Stimulated activated naive B cell treated with anti-CD40 and anti-IgM and Interleukin-4, amounts not matched to agents 10 μg/mL and 1 μg/mL and 100 μg/mL, for 72 hours (primary cell): ENCODE measurements at regions not wholly inside any gene's neighbourhood (a gene's known extent, or its start where the extent isn't known, plus 50 kb on each side); places are given as distances from the start of the nearest gene placed in this dataset.

Experiments
- ATAC-seq, 2 donors: fragments of 150-1000 bp; cut with Tn5 transposase; replicated peaks; 2 replicates each; pipeline ENCODE4 v1.10.0; 2021; ENCODE audit warnings: moderate library complexity in 1 of 2
- DNase-seq: peaks from one replicate; pipeline ENCODE4 v3.0.0; 2021
- H3K27ac Mint-ChIP-seq: one replicate; pipeline ENCODE4 v1.8.0; 2022; ENCODE audit warnings: mild to moderate bottlenecking, mixed read lengths
- H3K27me3 Mint-ChIP-seq, 2 donors: one replicate each; pipeline ENCODE4 v1.8.0; 2022; ENCODE audit warnings: mixed read lengths in 2 of 2
- H3K36me3 Mint-ChIP-seq, 2 donors: one replicate each; pipeline ENCODE4 v1.8.0; 2022; ENCODE audit warnings: mixed read lengths in 2 of 2, mild to moderate bottlenecking in 1 of 2
- H3K4me1 Mint-ChIP-seq, 2 donors: one replicate each; pipeline ENCODE4 v1.8.0; 2022; ENCODE audit warnings: mixed read lengths in 2 of 2, mild to moderate bottlenecking in 1 of 2
- H3K4me3 Mint-ChIP-seq, 2 donors: one replicate each; pipeline ENCODE4 v1.8.0; 2022; ENCODE audit warnings: mild to moderate bottlenecking in 2 of 2, mixed read lengths in 2 of 2, moderate library complexity in 1 of 2
- H3K9me3 Mint-ChIP-seq, 2 donors: one replicate each; pipeline ENCODE4 v1.8.0; 2022; ENCODE audit warnings: mixed read lengths in 2 of 2, mild to moderate bottlenecking in 1 of 2

DNA sequence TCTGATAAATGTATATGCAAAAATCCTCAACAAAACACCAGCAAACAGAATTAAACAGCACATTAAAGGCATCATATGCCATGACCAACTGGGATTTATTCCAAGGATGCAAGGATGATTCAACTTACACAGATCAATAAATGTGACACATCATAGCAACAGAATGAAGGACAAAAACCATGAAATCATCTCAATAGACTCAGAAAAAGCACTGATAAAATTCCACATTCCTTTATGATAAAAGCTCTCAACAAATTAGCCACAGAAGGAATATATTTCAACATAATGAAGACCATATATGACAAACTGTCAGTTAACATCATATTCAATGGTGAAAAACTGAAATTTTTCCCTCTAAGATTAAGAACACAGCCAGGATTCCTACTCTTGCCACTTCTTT, 691.6 kb downstream of the DIAPH3 start:
- Mint-ChIP-seq H3K4me1 (no peaks in the 10 kb centered on the region), H3K4me3 (no peak overlapping the region), H3K36me3 (peaks cover 0 to 2% of the 10 kb centered on the region in 2 donors), H3K27me3 (no peaks in the 10 kb centered on the region), H3K27ac (no peak overlapping the region), H3K9me3 (peaks cover 4 to 7% of the 10 kb centered on the region in 2 donors)
- ATAC-seq (no peak), DNase-seq (no peak)

DNA sequence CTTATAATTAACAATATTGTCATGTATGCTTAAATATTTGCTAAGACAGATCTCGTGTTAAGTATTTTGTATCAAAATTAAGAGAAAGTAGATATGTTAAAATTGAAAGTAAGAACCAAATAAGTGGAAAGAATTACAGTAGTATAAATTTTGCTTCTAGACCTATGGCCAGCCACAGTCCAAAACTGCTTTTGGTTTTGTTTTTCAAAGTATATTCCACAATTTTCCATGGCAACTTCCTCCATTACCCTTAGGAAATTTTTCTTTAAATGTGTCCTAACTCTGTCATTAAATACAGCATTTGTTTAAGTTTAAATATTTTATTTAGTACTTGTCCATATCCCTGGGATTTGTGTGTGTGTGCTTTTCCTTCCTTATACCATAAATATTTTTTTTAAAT, 689.0 kb downstream of the DIAPH3 start:
- ATAC-seq (no peak), DNase-seq (no peak)
- no peaks in the 10 kb centered on the region for H3K4me1 Mint-ChIP-seq
- no peak overlapping the region for H3K4me3 Mint-ChIP-seq
- no peaks in the 10 kb centered on the region for H3K9me3 Mint-ChIP-seq
- no peaks in the 10 kb centered on the region for H3K36me3 Mint-ChIP-seq
- no peak overlapping the region for H3K27ac Mint-ChIP-seq
- H3K27me3 Mint-ChIP-seq, result no peaks in the 10 kb centered on the region

DNA sequence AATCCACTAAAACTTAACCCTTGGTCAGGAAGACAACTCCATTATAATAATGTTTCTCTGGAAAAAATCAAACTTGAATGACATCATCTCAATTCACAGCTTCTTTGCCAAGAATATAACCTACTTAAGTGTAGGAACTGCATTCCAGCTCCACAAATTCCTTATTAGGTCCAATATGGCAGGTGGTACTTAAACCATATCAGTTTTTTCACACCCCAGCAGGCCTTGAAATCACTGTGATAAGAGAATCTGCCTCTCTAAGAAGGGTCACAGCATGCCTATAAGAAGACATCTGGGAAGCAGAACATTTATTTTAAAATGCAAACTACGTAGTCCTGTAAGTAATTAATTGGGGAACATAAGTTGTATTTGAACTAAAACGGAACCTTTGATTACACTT, 687.8 kb downstream of the DIAPH3 start:
- ATAC-seq, result no peak
- Mint-ChIP-seq H3K36me3 (no peaks in the 10 kb centered on the region), H3K4me3 (no peak overlapping the region), H3K27me3 (no peaks in the 10 kb centered on the region), H3K9me3 (no peaks in the 10 kb centered on the region), H3K4me1 (no peaks in the 10 kb centered on the region), H3K27ac (no peak overlapping the region)
- DNase-seq, result no peak

DNA sequence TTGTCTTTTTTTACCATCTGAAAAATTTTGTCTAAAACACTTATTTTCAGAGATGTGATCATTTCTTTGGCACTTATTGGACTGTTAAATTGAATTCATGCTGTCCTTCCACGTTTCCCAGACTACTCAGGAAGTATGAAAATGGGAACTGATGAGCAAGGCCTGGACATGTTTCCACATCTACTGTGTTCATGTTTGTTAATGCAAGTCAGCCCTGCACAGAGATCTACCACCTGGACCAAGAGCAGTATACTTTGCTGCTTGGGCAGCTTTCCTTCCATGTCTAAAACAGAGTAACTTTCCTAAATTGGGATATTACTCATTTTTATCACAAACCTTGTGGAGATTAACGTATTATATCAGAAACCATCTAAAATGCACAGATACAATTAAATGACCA, 687.4 kb downstream of the DIAPH3 start:
- H3K4me3 Mint-ChIP-seq, result no peak overlapping the region
- ATAC-seq (no peak), DNase-seq (no peak)
- H3K27ac Mint-ChIP-seq, result no peak overlapping the region
- no peaks in the 10 kb centered on the region for H3K27me3 Mint-ChIP-seq
- no peaks in the 10 kb centered on the region for H3K36me3 Mint-ChIP-seq
- no peaks in the 10 kb centered on the region for H3K9me3 Mint-ChIP-seq
- no peaks in the 10 kb centered on the region for H3K4me1 Mint-ChIP-seq

DNA sequence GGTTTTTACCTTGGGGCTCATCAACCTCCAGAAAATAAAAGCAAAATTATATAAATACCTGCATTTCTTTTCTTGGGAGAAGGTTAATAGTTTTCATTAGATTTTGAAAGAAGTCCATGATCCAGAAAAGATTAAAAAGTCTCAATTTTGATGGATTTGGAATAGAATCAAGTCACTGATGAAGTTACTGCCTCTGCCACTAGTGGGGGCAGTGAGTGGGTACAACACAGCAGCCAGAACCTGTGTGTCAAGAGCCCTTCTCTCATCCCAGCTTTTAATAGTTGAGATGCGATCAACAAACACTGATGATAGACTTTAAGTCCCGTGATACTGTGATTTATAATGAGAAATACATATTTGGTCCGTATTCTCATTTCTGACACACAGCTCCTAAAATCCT, 686.7 kb downstream of the DIAPH3 start:
- no peaks in the 10 kb centered on the region for H3K27me3 Mint-ChIP-seq
- DNase-seq, result no peak
- no peaks in the 10 kb centered on the region for H3K36me3 Mint-ChIP-seq

DNA sequence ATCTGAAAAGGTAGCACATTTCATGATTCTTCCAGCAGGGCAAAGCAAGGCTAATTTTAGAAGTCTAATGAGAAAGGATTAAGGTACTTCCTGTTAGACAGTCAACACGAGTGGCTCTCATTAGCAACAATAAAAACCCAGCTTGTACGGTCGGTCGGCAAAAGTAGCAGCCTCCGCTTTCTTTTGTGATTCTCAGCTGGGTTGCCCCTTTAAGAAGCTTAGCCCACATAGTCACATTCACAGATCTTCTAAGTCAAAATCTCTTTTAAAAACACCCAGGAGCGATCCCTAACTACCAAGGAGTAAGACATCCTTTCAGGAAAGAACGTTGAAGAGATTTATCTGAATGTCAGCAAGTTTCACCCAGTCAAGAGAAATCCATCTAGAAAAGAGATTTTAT, 684.8 kb downstream of the DIAPH3 start:
- Mint-ChIP-seq H3K36me3 (no peaks in the 10 kb centered on the region), H3K27ac (no peak overlapping the region), H3K27me3 (no peaks in the 10 kb centered on the region), H3K4me1 (no peaks in the 10 kb centered on the region), H3K4me3 (no peak overlapping the region), H3K9me3 (no peaks in the 10 kb centered on the region)
- ATAC-seq (no peak), DNase-seq (no peak)

More for the DNA sequence above, 686.7 kb downstream of the DIAPH3 start:
- no peak overlapping the region for H3K4me3 Mint-ChIP-seq
- H3K4me1 Mint-ChIP-seq, result no peaks in the 10 kb centered on the region
- no peaks in the 10 kb centered on the region for H3K9me3 Mint-ChIP-seq
- no peak overlapping the region for H3K27ac Mint-ChIP-seq
- ATAC-seq, result no peak

DNA sequence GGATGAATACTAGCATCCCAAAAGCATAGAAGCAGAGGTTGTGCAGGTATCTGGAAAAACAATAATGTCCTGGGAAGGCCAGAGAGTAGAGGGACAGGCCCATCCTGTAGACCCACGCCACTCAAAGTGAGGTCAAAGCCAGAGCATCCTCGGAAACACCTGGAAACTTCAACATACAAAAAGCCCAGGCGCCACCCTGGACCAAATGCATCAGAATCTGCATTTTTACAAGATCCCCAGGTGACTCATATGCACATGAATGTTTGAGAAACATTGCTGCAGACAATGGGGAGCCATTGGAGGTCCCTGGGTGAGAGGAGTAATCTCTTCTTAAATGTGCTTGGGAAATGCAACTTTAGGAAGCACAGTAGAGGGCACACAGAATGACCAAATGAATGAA, 684.1 kb downstream of the DIAPH3 start:
- Mint-ChIP-seq H3K27ac (no peak overlapping the region), H3K27me3 (no peaks in the 10 kb centered on the region), H3K4me1 (no peaks in the 10 kb centered on the region), H3K36me3 (no peaks in the 10 kb centered on the region), H3K4me3 (no peak overlapping the region), H3K9me3 (no peaks in the 10 kb centered on the region)
- no peak for DNase-seq
- no peak for ATAC-seq

DNA sequence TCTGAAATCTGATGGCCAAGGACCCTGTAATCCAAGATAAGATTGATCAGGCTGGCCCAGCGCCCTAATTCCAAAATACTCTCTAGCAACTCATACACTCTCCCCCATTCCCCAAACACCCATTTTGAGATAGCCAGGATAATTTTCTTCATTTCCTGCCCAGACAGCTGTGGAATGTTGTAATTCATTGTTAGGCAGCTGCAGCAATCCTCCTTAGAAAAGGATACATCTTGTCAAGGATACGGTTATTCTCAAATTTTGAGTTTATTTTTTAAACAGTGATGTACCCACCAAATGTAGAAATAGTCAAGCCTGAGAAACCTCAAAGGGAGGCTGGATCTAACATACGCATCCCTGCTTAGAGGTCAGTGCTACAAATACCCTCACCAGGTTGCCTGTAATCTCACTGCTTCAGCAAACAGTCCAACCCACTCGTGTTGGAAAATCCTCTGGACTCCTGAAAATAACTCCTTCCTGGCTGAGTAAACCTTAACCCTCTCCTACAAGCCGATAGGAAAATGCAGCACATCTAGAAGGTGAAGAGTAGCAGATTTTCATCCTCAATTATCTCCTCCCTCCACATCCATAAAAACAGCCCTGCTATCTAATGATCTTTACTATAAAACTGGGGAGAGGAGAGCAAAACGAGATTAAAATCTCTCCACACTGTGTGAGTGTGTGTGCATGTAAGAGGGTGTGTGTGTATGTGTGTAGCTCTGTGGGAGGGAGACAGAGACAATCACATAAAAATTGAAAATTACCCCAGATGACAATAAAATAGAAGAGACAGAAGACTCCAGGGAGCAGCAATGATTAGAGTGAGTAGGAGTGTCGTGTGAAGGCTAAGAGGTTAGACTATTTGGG, 683.1 kb downstream of the DIAPH3 start:
- Mint-ChIP-seq H3K27ac (no peak overlapping the region), H3K4me3 (no peak overlapping the region), H3K4me1 (no peaks in the 10 kb centered on the region), H3K27me3 (no peaks in the 10 kb centered on the region), H3K9me3 (no peaks in the 10 kb centered on the region), H3K36me3 (no peaks in the 10 kb centered on the region)
- DNase-seq, result no peak
- no peak for ATAC-seq

DNA sequence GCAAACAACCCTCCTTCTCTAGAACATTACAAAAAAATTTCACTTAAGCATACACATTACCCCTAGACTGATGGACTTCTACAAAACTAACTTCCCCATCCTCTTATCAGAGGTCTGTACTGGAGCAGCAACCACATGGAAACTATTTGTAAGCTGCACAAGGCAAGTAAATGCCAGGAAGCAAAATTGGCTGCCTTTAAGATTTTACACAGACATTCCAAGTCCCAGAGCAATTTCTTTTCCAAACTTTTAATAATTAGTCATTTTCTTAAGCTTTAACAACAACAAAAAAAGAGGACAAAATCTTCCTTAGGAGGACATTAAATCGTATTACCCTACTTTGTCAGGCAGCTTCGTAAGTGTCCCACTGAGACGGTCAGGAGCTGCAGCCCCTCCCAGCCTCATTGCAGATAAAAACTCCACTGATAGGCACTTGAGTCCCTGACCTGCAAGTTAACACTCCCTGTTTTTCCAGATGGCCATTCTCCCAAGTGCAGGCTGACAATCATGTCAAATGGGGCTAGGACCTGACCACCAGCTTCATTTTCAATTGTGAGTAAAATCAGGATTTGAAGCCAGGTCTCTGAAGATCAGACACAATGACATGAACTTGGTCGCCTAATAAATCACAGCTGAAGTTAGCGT, 680.1 kb downstream of the DIAPH3 start:
- H3K36me3 Mint-ChIP-seq, result no peaks in the 10 kb centered on the region
- ATAC-seq (no peak), DNase-seq (no peak)
- no peak overlapping the region for H3K4me3 Mint-ChIP-seq
- H3K27me3 Mint-ChIP-seq, result no peaks in the 10 kb centered on the region
- no peaks in the 10 kb centered on the region for H3K9me3 Mint-ChIP-seq
- H3K27ac Mint-ChIP-seq, result no peak overlapping the region
- no peaks in the 10 kb centered on the region for H3K4me1 Mint-ChIP-seq

DNA sequence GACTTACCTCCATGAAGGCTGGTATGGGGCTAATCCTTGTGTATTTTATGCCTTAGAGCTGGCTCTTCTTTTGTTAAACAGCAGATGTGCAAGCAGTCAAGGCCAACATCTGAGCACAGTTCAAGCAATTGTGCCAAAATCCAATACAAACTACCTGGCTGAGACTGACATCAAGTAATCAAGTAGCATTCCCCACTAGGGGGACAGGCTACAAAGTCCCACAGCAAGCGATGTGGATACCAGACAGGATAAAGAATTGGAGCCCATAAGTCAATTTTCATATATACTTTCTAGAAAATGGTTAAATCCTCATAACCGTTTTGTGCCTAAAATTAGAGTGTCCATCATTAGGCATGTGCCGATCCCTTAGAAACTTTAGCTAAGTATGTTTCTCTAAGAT, 675.8 kb downstream of the DIAPH3 start:
- H3K9me3 Mint-ChIP-seq, result no peaks in the 10 kb centered on the region
- H3K27ac Mint-ChIP-seq, result no peak overlapping the region
- no peak for DNase-seq
- no peaks in the 10 kb centered on the region for H3K4me1 Mint-ChIP-seq
- H3K4me3 Mint-ChIP-seq, result no peak overlapping the region
- ATAC-seq, result no peak
- no peaks in the 10 kb centered on the region for H3K27me3 Mint-ChIP-seq
- H3K36me3 Mint-ChIP-seq, result no peaks in the 10 kb centered on the region

DNA sequence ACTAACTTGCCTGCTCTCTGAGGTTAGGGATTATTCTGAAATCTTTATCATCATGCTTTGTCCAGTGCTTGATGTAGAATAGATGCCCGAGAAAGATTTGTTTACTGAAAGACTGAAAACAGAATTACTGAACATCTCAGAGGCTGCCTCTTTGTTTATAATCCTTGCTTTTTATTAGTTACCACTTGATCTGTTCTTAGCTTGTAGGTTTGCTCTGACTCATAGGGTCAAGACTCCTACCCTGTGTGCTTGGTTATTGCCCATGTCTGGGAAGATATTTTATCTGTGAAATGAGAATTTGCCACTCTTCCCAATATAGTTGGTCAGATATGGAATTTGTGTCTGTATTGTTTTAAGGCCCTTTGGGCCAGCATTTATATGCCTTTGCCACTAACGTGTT, 675.3 kb downstream of the DIAPH3 start:
- Mint-ChIP-seq H3K4me1 (no peaks in the 10 kb centered on the region), H3K9me3 (no peaks in the 10 kb centered on the region), H3K36me3 (no peaks in the 10 kb centered on the region), H3K4me3 (no peak overlapping the region), H3K27ac (no peak overlapping the region), H3K27me3 (no peaks in the 10 kb centered on the region)
- ATAC-seq, result no peak
- no peak for DNase-seq

DNA sequence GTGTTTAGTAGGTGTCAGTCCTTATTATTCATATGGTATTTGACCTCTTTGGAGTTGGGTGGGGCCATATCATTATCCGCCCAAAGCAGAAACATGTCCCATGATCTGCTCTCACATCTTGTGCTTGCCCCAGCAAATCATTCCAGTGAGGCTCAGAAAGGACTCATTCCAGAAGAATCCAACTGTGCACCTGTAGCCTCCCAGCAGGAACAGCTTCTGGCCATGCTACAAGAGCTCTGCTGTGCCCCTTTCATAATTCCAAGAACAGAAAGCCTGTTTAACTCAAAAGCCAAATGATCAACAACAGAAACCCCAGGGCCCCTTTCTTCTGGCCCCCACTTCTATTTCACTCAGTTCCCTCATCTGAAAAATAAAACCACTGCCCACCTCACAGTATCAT, 673.1 kb downstream of the DIAPH3 start:
- no peak overlapping the region for H3K27ac Mint-ChIP-seq
- DNase-seq (no peak), ATAC-seq (no peak)
- no peak overlapping the region for H3K4me3 Mint-ChIP-seq
- no peaks in the 10 kb centered on the region for H3K36me3 Mint-ChIP-seq
- no peaks in the 10 kb centered on the region for H3K4me1 Mint-ChIP-seq
- no peaks in the 10 kb centered on the region for H3K9me3 Mint-ChIP-seq
- no peaks in the 10 kb centered on the region for H3K27me3 Mint-ChIP-seq

DNA sequence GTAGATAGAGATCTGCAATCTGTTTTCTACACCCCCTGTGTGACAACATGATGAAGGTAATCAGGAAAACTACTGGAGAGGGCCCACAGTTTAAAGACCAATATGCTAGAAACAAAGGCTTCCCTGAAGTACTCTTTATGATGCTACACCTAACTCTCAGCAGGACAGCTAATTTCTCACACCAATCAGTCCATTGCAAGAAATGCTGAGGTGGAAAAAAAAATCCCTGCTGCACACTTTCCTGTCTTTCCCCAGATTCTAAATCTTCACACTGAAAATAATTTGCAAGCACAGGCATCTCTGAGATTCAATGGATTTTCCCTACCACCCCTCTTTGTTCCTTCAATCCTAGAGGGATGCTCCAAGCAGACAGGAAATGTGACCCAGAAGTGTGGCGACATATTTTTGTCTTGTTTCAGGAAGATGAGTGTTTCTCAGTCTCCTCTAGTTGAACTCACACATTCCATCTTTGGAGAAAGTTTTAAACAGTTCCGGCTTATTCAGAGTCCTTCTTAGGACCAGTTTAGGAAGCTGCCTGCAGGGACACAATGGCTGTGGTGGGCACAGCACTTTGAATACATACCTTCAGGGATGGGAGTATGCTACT, 671.6 kb downstream of the DIAPH3 start:
- no peak overlapping the region for H3K27ac Mint-ChIP-seq
- DNase-seq (no peak), ATAC-seq (no peak)
- no peaks in the 10 kb centered on the region for H3K9me3 Mint-ChIP-seq
- H3K4me1 Mint-ChIP-seq, result no peaks in the 10 kb centered on the region
- H3K27me3 Mint-ChIP-seq, result no peaks in the 10 kb centered on the region
- H3K4me3 Mint-ChIP-seq, result no peak overlapping the region
- H3K36me3 Mint-ChIP-seq, result no peaks in the 10 kb centered on the region

DNA sequence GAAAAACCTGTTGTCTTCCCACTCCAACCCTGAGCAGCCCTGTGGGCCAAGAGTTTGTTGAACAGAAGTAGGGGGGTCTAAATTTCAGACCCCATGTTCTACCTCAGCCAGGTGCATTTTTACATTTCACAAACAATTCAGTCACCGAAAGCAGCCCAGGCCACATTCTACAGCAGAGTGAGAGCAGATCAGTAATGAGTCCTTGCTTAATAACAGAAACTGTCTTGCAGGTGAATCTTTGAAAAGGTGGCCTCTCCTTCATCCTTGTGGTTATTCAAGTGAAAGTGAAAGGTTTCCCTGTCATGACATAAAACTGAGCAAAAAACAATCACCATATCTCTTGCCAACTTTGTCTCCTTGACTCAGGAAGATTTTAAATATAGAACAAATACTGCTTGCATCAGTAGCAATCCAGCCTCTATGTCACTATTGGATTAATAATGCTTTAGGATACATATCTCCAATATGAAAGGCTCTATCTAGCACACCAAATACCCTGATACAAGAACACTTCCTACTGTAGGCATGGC, 670.2 kb downstream of the DIAPH3 start:
- Mint-ChIP-seq H3K36me3 (no peaks in the 10 kb centered on the region), H3K4me3 (no peak overlapping the region), H3K4me1 (no peaks in the 10 kb centered on the region), H3K9me3 (peaks cover 0 to 3% of the 10 kb centered on the region in 2 donors), H3K27me3 (no peaks in the 10 kb centered on the region), H3K27ac (no peak overlapping the region)
- no peak for ATAC-seq
- DNase-seq, result no peak

DNA sequence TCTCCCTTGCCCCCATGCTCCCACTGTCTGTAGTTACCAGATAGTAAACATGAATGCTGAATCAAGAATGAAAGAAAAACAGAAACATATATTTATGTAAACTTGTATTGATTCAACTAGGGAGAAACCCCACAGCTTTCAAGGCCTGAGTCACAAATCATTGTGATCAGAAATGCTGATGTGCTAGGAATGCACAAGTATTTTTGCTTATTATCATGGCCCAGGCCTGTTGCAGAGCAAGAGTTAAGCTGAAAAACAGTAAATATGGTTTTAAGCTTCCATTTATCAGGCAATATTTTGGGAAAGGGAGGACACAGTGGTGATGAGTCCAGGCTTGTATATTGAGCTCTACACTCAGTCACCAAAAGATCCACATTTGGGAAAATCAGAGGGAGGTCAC, 669.6 kb downstream of the DIAPH3 start:
- DNase-seq, result no peak

More for the DNA sequence above, 669.6 kb downstream of the DIAPH3 start:
- Mint-ChIP-seq H3K27ac (no peak overlapping the region), H3K4me1 (no peaks in the 10 kb centered on the region), H3K27me3 (no peaks in the 10 kb centered on the region), H3K4me3 (no peak overlapping the region), H3K36me3 (no peaks in the 10 kb centered on the region), H3K9me3 (peaks cover 0 to 3% of the 10 kb centered on the region in 2 donors)
- no peak for ATAC-seq
